GM21423 (cell line): ENCODE measurements at regions not wholly inside any gene's neighbourhood (a gene's known extent, or its start where the extent isn't known, plus 50 kb on each side); places are given as distances from the start of the nearest gene placed in this dataset.
"Not testable (repeated sequence)": the region's sequence is repeated elsewhere in the genome, so short reads cannot be mapped to it uniquely, and the experiment has no call there.

Experiments used
- ATAC-seq: cut with Tn5 transposase; IDR thresholded peaks from one replicate; pipeline ENCODE4 v1.9.1; 2021; ENCODE audit warnings: mild to moderate bottlenecking, moderate library complexity; ENCODE audit not compliant: unreplicated experiment

DNA sequence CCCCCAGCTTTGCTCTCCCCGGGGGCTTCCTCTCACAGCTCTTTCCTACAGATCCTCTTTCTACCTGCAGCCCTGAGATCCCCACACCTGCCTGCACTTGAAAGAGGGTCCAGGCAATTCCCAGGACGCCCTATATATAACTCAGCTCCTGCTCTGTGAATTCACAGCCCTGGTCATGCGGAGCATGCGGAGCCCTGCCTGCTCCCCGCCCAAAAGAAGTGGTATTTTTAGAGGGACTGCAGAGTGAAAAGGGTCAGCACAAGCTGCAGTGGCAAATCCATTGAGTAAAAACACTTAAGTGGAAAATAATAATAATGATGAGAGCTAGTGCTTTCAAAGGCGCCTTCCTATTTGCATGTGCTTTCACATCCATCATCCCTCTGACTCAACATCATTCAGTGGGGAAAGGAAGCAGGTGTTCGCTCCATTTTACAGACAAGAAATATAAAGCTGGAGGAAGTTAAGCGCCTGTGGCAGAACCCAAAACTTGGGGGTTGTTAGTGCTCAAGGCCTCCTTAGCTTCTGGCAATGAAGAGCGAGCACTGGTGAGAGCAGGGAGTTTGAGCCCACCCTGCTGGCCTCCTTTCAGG lies 76.3 kb upstream of the LIPC start:
- ATAC-seq = no peak

DNA sequence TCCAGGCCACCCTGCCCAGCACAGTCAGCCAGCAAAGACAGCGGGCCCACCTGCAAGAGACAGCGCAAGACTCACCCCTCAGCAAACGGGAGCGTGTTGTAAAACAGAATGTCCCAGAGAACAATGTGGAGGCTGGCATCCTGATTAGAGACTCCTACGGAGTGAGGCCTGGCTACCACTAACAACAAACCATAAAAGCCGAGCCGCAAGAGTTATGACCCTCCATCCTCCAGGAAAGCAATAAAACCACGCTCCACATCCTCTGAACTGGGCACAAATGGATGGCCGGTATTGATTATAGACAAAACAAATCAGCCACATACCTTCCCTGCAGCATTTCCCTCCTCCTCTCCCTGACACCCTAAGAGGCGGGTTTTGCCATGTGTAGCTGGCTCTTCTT lies 75.8 kb upstream of the LIPC start:
- no peak for ATAC-seq

DNA sequence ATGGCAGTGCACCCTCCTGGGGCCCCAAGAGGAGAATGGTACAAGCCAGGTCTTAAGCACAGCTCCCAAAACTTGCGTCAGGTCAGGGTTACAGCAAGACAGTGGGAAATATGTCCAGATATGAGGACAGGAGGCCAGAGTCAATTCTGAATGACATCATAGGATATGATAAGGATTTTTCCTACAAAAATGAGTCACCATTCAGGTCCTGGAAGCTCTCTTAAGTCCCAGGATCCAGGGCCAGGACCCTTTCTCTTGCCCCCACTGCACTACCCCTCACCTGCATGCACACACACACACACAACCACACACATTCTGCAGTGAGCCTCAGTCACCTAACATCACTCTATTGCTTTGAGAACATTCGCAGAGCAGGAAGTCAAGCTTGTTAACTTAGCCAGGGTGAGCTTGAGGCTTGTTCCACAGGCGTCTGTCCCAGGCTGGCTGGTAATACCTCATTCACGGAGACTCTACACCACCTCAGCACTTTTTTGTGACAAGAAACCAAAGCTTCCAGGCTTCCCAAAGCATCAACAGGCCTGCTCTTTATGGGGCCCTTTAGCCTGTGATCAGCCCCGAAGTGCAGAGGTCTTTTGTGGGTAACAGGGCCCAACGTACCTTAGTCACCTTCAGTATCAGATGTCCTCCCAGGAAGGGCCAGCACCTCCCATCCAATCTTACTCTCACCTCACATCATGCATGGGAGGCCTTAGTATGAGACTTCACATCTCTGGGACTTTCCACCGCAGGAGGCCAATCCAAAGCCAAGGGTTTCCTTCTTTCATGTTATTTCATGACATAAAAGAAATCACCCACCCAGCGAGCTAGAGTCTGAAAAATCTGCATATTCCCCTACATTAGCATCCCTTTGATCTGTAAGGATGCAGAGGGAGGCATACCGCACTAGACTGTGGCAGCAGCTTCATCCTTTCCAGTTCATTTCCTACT lies 74.0 kb upstream of the LIPC start:
- ATAC-seq = no peak

GRCh38 chr15:58360421-58361090 lies 71.2 kb upstream of the LIPC start:
- ATAC-seq = no peak

DNA sequence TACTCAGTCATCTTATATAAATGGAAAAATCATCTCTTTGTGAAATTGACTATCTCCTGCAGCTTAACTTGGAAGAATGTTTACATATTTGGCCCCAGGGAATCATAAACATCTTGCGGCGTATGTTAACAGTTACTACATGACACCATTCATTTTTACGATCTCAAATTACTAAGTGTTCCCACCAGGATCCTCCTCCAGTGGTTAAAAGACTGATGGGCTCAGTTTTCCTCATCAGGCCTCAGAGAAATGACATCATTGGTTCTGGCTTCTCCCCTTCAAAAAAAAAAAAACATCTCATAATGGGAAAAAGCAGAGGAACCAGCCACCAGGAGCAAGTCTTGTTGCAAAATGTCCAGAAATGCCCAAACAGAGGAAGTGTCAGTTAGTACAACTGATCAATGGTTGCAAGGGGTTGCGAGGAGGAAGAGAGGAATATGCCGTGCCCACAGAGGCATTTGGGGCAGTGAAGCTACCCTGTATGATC lies 70.5 kb upstream of the LIPC start:
- no peak for ATAC-seq

GRCh38 chr15:58362262-58362922 lies 69.4 kb upstream of the LIPC start:
- ATAC-seq = no peak

DNA sequence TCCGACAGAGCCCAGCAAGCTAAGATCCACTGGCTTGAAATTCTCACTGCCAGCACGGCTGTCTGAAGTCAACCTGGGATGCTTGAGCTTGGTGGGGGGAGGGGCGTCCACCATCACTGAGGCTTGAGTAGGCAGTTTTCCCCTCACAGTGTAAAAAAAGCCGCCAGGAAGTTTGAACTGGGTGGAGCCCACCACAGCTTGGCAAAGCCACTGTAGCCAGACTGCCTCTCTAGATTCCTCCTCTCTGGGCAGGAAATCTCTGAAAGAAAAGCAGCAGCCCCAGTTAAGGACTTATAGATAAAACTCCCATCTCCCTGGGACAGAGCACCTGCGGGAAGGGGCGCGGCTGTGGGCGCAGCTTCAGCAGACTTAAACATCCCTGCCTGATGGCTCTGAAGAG lies 68.7 kb upstream of the LIPC start:
- not testable (repeated sequence) for ATAC-seq

- ATAC-seq = not testable (repeated sequence)
Measured at GRCh38 chr15:58363673-58364072, 68.1 kb upstream of the LIPC start.

DNA sequence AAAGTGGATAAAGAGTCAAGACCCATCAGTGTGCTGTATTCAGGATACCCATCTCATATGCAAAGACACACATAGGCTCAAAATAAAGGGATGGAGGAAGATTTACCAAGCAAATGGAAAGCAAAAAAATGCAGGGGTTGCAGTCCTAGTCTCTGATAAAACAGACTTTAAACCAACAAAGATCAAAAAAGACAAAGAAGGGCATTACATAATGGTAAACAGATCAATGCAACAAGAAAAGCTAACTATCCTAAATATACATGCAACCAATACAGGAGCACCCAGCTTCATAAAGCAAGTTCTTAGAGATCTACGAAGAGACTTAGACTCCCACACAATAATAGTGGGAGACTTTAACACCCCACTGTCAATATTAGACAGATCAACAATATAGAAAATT lies 66.7 kb upstream of the LIPC start:
- not testable (repeated sequence) for ATAC-seq

- no peak for ATAC-seq
Measured at GRCh38 chr15:58369261-58369701, 62.5 kb upstream of the LIPC start.

- no peak for ATAC-seq
Measured at GRCh38 chr15:58369956-58370355, 61.8 kb upstream of the LIPC start.

GRCh38 chr15:58374147-58374546 lies 57.6 kb upstream of the LIPC start:
- ATAC-seq = no peak

DNA sequence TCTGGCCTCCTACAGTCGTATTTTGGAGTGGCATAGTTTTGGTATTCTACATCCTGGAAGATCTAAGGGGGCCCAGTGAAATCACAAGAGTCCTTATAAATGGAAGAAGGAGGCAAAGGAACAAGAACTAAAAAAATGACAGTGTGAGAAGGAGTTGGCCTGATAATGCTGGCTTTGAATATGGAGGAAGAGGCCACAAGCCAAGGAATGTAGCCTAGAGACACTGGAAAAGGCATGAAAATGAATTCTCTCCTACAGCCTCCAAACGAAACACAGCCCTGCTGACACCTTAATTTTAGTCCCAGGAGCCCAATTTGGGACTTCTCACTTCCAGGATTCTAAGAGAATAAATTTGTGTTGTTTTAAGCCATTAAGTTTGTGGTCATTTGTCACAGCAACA lies 54.6 kb upstream of the LIPC start:
- ATAC-seq = no peak

DNA sequence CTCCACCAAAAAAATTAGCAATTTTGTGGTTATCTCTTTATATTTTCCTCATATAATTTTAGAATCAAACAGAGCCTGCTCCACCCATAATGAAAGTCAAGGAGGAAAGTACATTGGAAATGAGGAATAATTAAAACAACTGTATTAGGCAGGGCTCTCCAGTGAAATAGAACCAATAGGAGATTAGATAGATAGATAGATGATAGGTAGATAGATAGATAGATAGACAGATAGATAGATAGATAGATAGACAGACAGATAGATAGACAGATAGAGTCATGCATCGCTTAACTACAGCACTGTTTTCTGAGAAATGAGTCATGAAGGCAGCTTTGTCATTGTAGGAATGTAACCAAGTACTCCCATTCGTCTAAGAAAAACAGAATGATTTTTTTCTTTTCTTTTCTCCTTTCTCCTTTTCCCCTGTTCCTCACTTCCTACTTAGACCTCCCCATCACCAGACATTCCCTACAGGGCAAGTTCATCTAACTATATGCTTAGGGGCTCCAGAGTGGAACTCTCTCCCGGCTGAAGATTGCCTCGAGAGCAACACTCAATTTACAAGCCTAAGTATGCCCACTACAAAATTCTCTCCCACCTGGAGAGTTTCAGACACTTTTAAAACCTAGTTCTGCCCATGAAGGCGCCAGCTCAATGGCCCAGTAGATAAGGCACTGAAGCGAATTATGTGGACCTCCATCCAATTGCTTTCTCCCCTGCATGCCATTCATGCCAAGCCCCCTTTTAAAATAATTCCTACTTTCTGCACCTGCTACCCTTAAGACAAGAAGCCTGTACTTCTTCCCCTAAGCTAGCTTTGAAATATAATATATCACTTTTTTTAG lies 53.3 kb upstream of the LIPC start:
- ATAC-seq = no peak

DNA sequence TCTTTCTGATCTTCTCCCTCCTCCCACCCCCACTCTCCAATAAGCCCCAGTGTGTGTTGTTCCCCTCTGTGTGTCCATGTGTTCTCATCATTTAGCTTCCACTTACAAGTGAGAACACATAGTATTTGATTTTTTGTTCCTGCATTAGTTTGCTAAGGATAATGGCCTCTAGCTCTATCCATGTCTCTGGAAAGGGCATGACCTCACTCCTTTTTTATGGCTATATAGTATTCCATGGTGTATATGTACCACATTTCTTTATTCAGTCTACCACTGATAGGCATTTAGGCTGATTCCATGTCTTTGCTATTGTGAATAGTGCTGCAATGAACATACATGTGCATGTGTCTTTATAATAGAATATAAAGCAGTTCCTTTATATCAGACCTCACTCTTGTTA lies 52.3 kb upstream of the LIPC start:
- ATAC-seq = not testable (repeated sequence)

DNA sequence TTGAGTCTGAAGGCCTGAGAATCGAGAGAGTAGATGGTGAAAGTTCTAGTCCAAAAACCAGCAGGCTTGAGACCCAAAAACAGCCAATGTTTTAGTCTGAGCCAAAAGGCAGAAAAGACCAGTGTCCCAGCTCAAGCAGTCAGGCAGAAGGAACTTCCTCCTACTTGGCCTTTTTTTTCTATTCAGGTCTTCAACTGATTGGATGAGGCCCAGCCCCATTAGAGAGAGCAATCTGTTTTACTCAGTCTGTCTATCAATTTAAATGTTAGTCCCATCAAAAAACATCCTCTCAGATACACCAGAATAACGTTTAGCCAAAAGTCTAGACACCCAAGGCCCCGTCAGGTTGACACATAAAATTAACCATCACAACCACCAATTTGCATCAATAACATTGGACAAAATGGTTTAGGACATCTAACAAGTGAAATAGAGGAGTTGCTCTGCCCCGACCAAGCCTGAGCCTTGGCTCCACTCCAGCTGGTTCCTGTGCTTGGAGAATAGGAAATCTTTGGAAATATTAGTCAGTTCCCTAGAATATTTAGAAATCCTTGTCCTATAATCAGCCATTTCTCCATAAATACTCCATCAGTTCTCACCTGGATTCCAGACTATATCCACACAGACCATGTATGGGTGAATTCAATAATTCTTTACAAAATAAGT lies 51.4 kb upstream of the LIPC start:
- ATAC-seq = no peak

- no peak for ATAC-seq
Measured at GRCh38 chr15:58381697-58382096, 50.1 kb upstream of the LIPC start.
